DMS114 treated with DMSO at 0.1 percent for 48 hours (cell line): ENCODE measurements at regions not wholly inside any gene's neighbourhood (a gene's known extent, or its start where the extent isn't known, plus 50 kb on each side); places are given as distances from the start of the nearest gene placed in this dataset.
"Not testable (repeated sequence)": the region's sequence is repeated elsewhere in the genome, so short reads cannot be mapped to it uniquely, and the experiment has no call there.

Experiments used
- DNase-seq: peaks from one replicate; lab custom pipeline; 2025; ENCODE audit not compliant: unreplicated experiment; lab: John Stamatoyannopoulos, UW

- DNase-seq = no peak
These were observed 773.3 kb downstream of the PDCD6IP start for GRCh38 chr3:34571714-34572113.

- no peak for DNase-seq
These were observed 777.3 kb downstream of the PDCD6IP start for GRCh38 chr3:34575776-34576175.

- DNase-seq = no peak
These were observed 783.6 kb downstream of the PDCD6IP start for GRCh38 chr3:34582055-34582454.

- no peak for DNase-seq
These were observed 785.0 kb downstream of the PDCD6IP start for GRCh38 chr3:34583451-34583850.

GRCh38 chr3:34584971-34585370 lies 786.5 kb downstream of the PDCD6IP start:
- no peak for DNase-seq

- DNase-seq = no peak
These were observed 801.2 kb downstream of the PDCD6IP start for GRCh38 chr3:34599595-34599994.

GRCh38 chr3:34619990-34620389 lies 821.6 kb downstream of the PDCD6IP start:
- no peak for DNase-seq

- no peak for DNase-seq
These were observed 828.3 kb downstream of the PDCD6IP start for GRCh38 chr3:34626699-34627098.

GRCh38 chr3:34634939-34635338 lies 836.5 kb downstream of the PDCD6IP start:
- no peak for DNase-seq

- no peak for DNase-seq
These were observed 837.0 kb downstream of the PDCD6IP start for GRCh38 chr3:34635352-34635850.

GRCh38 chr3:34646911-34647460 lies 848.6 kb downstream of the PDCD6IP start:
- DNase-seq = no peak

GRCh38 chr3:34650131-34650530 lies 851.7 kb downstream of the PDCD6IP start:
- no peak for DNase-seq

- no peak for DNase-seq
These were observed 870.5 kb downstream of the PDCD6IP start for GRCh38 chr3:34668915-34669314.

GRCh38 chr3:34669490-34669889 lies 871.1 kb downstream of the PDCD6IP start:
- no peak for DNase-seq

GRCh38 chr3:34675383-34676120 lies 877.1 kb downstream of the PDCD6IP start:
- DNase-seq = no peak

- no peak for DNase-seq
These were observed 878.0 kb downstream of the PDCD6IP start for GRCh38 chr3:34676436-34676835.

GRCh38 chr3:34678575-34678974 lies 880.1 kb downstream of the PDCD6IP start:
- DNase-seq = no peak

GRCh38 chr3:34679055-34679454 lies 880.6 kb downstream of the PDCD6IP start:
- DNase-seq = not testable (repeated sequence)

GRCh38 chr3:34683851-34684250 lies 885.4 kb downstream of the PDCD6IP start:
- no peak for DNase-seq

GRCh38 chr3:34686541-34686940 lies 888.1 kb downstream of the PDCD6IP start:
- no peak for DNase-seq

GRCh38 chr3:34687671-34688070 lies 889.2 kb downstream of the PDCD6IP start:
- no peak for DNase-seq

- DNase-seq = no peak
These were observed 898.4 kb downstream of the PDCD6IP start for GRCh38 chr3:34696831-34697230.

GRCh38 chr3:34703053-34703452 lies 904.6 kb downstream of the PDCD6IP start:
- no peak for DNase-seq
